Lower lobe of right lung (tissue), 2 donors: ENCODE measurements at regions not wholly inside any gene's neighbourhood (a gene's known extent, or its start where the extent isn't known, plus 50 kb on each side); places are given as distances from the start of the nearest gene placed in this dataset.

Experiments
- ATAC-seq, 2 donors: fragments of 200-7000 bp; cut with Tn5 transposase; one replicate each; pipeline ENCODE4 v1.9.1; 2020 to 2022; ENCODE audit warnings: mild to moderate bottlenecking in 2 of 2, moderate library complexity in 2 of 2
- DNase-seq: peaks from one replicate; pipeline ENCODE4 v3.0.0-alpha.2; 2020
- H3K27ac ChIP-seq: fragments of 200-600 bp; one replicate; pipeline ENCODE4 v1.8.0; 2022
- H3K27me3 ChIP-seq: fragments of 200-600 bp; one replicate; pipeline ENCODE4 v1.8.0; 2022; ENCODE audit warnings: low read depth
- H3K36me3 ChIP-seq: fragments of 200-600 bp; one replicate; pipeline ENCODE4 v1.8.0; 2022; ENCODE audit warnings: mild to moderate bottlenecking
- H3K4me1 ChIP-seq: fragments of 200-600 bp; one replicate; pipeline ENCODE4 v1.8.0; 2022
- H3K4me3 ChIP-seq: fragments of 200-600 bp; one replicate; pipeline ENCODE4 v1.8.0; 2022; ENCODE audit warnings: mild to moderate bottlenecking
- H3K9me3 ChIP-seq: fragments of 200-600 bp; one replicate; pipeline ENCODE4 v1.8.0; 2022
- intact Hi-C: fragments of 100-400 bp; cut with DNase I; formaldehyde crosslinking; loops from one replicate; pipeline ENCODE4 v1.11.0; 2022
- TF ChIP-seq, protein P1 (sequence below): fragments of 200-600 bp; IDR thresholded peaks from one replicate; pipeline ENCODE4 v1.8.0; 2022; ENCODE audit warnings: antibody characterized with exemption, mild to moderate bottlenecking
- donor health status: DM: no; HTN: yes; CAD: no; lungs with severe emphysema.

GRCh38 chr7:140230861-140231770 lies 54.3 kb upstream of the KDM7A start:
- peak; percentile 66 for DNase-seq
- TF ChIP-seq, protein P1, sequence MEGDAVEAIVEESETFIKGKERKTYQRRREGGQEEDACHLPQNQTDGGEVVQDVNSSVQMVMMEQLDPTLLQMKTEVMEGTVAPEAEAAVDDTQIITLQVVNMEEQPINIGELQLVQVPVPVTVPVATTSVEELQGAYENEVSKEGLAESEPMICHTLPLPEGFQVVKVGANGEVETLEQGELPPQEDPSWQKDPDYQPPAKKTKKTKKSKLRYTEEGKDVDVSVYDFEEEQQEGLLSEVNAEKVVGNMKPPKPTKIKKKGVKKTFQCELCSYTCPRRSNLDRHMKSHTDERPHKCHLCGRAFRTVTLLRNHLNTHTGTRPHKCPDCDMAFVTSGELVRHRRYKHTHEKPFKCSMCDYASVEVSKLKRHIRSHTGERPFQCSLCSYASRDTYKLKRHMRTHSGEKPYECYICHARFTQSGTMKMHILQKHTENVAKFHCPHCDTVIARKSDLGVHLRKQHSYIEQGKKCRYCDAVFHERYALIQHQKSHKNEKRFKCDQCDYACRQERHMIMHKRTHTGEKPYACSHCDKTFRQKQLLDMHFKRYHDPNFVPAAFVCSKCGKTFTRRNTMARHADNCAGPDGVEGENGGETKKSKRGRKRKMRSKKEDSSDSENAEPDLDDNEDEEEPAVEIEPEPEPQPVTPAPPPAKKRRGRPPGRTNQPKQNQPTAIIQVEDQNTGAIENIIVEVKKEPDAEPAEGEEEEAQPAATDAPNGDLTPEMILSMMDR = no peak
- ATAC-seq = peak; percentile 71 to 77
- peak overlapping the region; percentile 61 for H3K27ac ChIP-seq
- H3K9me3 ChIP-seq = no peaks in the 10 kb centered on the region
- H3K36me3 ChIP-seq = no peaks in the 10 kb centered on the region
- no peaks in the 10 kb centered on the region for H3K27me3 ChIP-seq
- H3K4me3 ChIP-seq = peak overlapping the region; percentile 66
- peaks cover 26% of the 10 kb centered on the region for H3K4me1 ChIP-seq
- intact Hi-C loops = no loop called here

GRCh38 chr7:140230516-140230860 lies 53.7 kb upstream of the KDM7A start:
- ATAC-seq = peak; percentile 69 to 74
- Histone ChIP-seq H3K9me3 (no peaks in the 10 kb centered on the region), H3K27ac (peak overlapping the region; percentile 61), H3K27me3 (no peaks in the 10 kb centered on the region), H3K36me3 (no peaks in the 10 kb centered on the region), H3K4me1 (peaks cover 26% of the 10 kb centered on the region), H3K4me3 (peak overlapping the region; percentile 66)
- TF ChIP-seq, protein P1 = no peak
- intact Hi-C loops = no loop called here
- peak; percentile 67 for DNase-seq

DNA sequence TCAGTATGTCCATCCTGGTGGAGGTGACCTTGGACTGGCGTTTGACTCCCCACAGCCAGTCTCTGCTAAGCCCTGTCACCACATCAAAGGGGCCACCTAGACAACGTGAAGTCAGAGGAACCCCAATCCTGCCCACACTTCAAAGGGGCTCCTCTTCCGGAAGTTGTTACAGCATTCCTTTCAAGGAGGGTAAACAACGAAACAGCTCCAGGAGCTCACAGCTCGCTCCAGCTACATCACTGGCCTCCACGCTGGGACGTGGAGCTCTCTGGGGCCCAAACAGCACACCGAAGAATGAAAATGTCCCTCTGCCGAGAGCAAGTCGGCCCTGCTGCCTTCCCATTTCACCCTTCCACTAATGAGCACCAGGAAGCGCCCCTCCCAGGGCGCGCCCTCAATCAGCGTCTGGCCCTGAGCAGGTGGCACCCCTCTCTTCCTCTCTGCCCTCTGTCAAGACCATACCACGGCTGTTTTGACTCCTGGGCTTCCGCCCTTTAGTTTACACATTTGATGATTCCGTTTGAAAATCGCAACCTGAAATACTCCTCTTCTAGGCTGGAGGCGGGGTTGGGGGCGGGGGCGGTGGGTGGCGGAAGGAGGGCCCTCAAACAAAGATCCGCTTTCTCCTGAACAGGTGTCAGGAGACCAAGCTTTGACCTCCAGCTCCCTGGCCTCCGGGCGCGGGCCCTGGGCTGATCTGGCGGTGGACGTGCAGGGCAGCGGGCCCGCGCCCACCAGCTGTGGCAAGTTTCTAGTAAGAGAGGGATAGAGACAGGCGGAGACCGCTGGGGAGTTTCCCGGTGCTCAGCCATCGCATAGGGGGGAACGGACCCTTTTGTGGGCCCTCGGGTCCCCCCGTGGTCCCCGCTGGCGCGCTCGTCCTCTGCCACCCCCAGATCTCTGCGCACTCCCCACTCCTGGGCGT lies 53.1 kb upstream of the KDM7A start:
- DNase-seq (peak; percentile 51), ATAC-seq (peak; percentile 28 to 46)
- Histone ChIP-seq H3K36me3 (no peaks in the 10 kb centered on the region), H3K4me1 (peaks cover 26% of the 10 kb centered on the region), H3K9me3 (no peaks in the 10 kb centered on the region), H3K4me3 (peak overlapping the region; percentile 66), H3K27me3 (no peaks in the 10 kb centered on the region), H3K27ac (peak overlapping the region; percentile 61)
- TF ChIP-seq, protein P1 = no peak
- intact Hi-C loops = no loop called here

GRCh38 chr7:140229101-140229525 lies 52.3 kb upstream of the KDM7A start:
- Histone ChIP-seq H3K36me3 (no peaks in the 10 kb centered on the region), H3K9me3 (no peaks in the 10 kb centered on the region), H3K27ac (no peak overlapping the region), H3K27me3 (no peaks in the 10 kb centered on the region), H3K4me3 (no peak overlapping the region), H3K4me1 (peaks cover 26% of the 10 kb centered on the region)
- TF ChIP-seq, protein P1 = no peak
- intact Hi-C loops = no loop called here
- ATAC-seq (no peak), DNase-seq (no peak)
